Stomach (tissue), 8 donors: ENCODE measurements at regions not wholly inside any gene's neighbourhood (a gene's known extent, or its start where the extent isn't known, plus 50 kb on each side); places are given as distances from the start of the nearest gene placed in this dataset.
"Not testable (repeated sequence)": the region's sequence is repeated elsewhere in the genome, so short reads cannot be mapped to it uniquely, and the experiment has no call there.

ENCODE experiments used
- DNase-seq, 2 donors: peaks; one replicate each; pipeline versions ENCODE4 v3.0.0 to v3.0.0-alpha.2; 2013 to 2019
- H3K27ac ChIP-seq, 5 donors: fragments of 200-600 bp in 4 of 5; sonication (generic) in 4 of 5; one replicate each; pipeline ENCODE4 v1.5.1; 2013 to 2019; ENCODE audit warnings: mild to moderate bottlenecking in 1 of 5, moderate library complexity in 1 of 5
- H3K27me3 ChIP-seq, 3 donors: fragments of 200-600 bp; sonication (generic); one replicate each; pipeline ENCODE4 v1.5.1; 2017 to 2019; ENCODE audit warnings: mixed run types in 1 of 3
- H3K36me3 ChIP-seq, 4 donors: fragments of 200-600 bp; sonication (generic); 1 replicate in 3 of 4; 2 replicates in 1 of 4; pipeline ENCODE4 v1.5.1; 2016 to 2019
- H3K4me1 ChIP-seq, 4 donors: fragments of 200-600 bp; sonication (generic); one replicate each; pipeline ENCODE4 v1.5.1; 2016 to 2019
- H3K4me3 ChIP-seq, 4 donors: fragments of 200-600 bp; sonication (generic) in 3 of 4; one replicate each; pipeline ENCODE4 v1.5.1; 2016 to 2019; ENCODE audit warnings: mild to moderate bottlenecking in 1 of 4
- H3K9me3 ChIP-seq, 4 donors: fragments of 200-600 bp; sonication (generic); one replicate each; pipeline ENCODE4 v1.5.1; 2016 to 2019
- CTCF ChIP-seq, 7 experiments: fragments of 450-650 bp in 4 of 7; fragments of 200-600 bp in 3 of 7; sonication (generic) in 3 of 7; IDR thresholded peaks; one replicate each; pipeline ENCODE4 v1.5.1; 2016 to 2019; ENCODE audit warnings: antibody characterized with exemption in 7 of 7, control low read depth in 2 of 7, mild to moderate bottlenecking in 1 of 7
- EP300 ChIP-seq: sonication (generic); formaldehyde crosslinking; IDR thresholded peaks from one replicate; pipeline ENCODE4 v1.6.1; 2017; ENCODE audit warnings: antibody characterized with exemption
- POLR2A ChIP-seq, 4 donors: fragments of 450-650 bp; IDR thresholded peaks; one replicate each; pipeline ENCODE4 v1.6.1; 2016; ENCODE audit warnings: antibody characterized with exemption in 4 of 4, control low read depth in 2 of 4, mild to moderate bottlenecking in 1 of 4, moderate library complexity in 1 of 4
- POLR2AphosphoS5 ChIP-seq, 3 donors: sonication (generic); formaldehyde crosslinking; IDR thresholded peaks; one replicate each; pipeline ENCODE4 v1.6.1; 2016; ENCODE audit warnings: antibody characterized with exemption in 3 of 3
- WGBS, 5 donors: extraction: QIAGEN DNeasy Blood & Tissue Kit in 3 of 5; methylation state at CpG; one replicate each; pipeline versions ENCODE4 v1.1.5 to v1.1.7; 2013 to 2018; 5-methylcytosine and 5-hydroxymethylcytosine counted together
- intact Hi-C: fragments of 100-400 bp; cut with DNase I; formaldehyde crosslinking; loops from one replicate; pipeline ENCODE4 v1.15.1; 2023; ENCODE audit warnings: low total_unique reads
- donor health status: healthy with polysubstance abuse.
- donor health status: Bipolar disorder and iron deficiency.
- donor health status: healthy.

- Histone ChIP-seq H3K9me3 (no peaks in the 10 kb centered on the region), H3K4me1 (no peaks in the 10 kb centered on the region), H3K36me3 (no peaks in the 10 kb centered on the region), H3K4me3 (no peak overlapping the region), H3K27me3 (no peaks in the 10 kb centered on the region), H3K27ac (no peak overlapping the region)
- intact Hi-C loops, result no loop called here
- WGBS, 5 donors, result 57 to 71% (median 60%) methylated on average over 3 of the region's 3 CpGs
- TF ChIP-seq CTCF (IDR thresholded peaks at IDR 0.05) (no peak), POLR2A (IDR thresholded peaks at IDR 0.05) (no peak), POLR2AphosphoS5 (IDR thresholded peaks at IDR 0.05) (no peak), EP300 (no peak)
- no peak for DNase-seq
These were observed 501.6 kb downstream of the SLC6A15 start for GRCh38 chr12:84411031-84411430.

GRCh38 chr12:84408936-84409335 lies 503.7 kb downstream of the SLC6A15 start:
- no peaks in the 10 kb centered on the region for H3K9me3 ChIP-seq
- no peaks in the 10 kb centered on the region for H3K36me3 ChIP-seq
- no peak for DNase-seq
- 93 to 98% (median 93%) methylated on average over 1 of the region's 1 CpG for WGBS, 5 donors
- no peak overlapping the region for H3K27ac ChIP-seq
- no peak for TF ChIP-seq POLR2A (IDR thresholded peaks at IDR 0.05)
- TF ChIP-seq POLR2AphosphoS5 (IDR thresholded peaks at IDR 0.05), result no peak
- intact Hi-C loops, result no loop called here
- H3K4me3 ChIP-seq, result no peak overlapping the region
- H3K4me1 ChIP-seq, result no peaks in the 10 kb centered on the region
- no peaks in the 10 kb centered on the region for H3K27me3 ChIP-seq

DNA sequence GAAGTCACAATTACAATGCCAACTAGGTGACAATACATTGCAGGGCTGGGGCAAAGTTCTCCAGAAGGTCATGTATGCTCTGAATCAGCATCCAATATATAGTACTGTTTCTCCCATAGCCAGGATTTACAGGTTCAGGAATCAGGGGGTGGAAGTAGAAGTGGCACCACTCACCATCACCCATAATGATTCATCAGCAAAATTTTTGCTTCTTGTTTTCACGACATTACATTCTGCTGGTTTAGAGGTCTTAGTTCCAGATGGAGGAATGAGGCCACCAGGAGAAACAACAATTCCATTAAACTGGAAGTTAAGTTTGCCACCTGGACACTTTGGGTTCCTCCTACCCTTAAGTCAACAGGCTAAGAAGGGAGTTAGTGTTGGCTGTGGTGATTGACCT lies 505.9 kb downstream of the SLC6A15 start:
- H3K4me3 ChIP-seq, intact Hi-C loops, H3K9me3 ChIP-seq, H3K27ac ChIP-seq, H3K36me3 ChIP-seq, H3K27me3 ChIP-seq, H3K4me1 ChIP-seq, DNase-seq: not testable (repeated sequence)
- 83 to 94% (median 92%) methylated on average over 1 of the region's 1 CpG for WGBS, 5 donors

- TF ChIP-seq POLR2AphosphoS5 (IDR thresholded peaks at IDR 0.05), result no peak
- Histone ChIP-seq H3K9me3 (no peaks in the 10 kb centered on the region), H3K4me3 (no peak overlapping the region), H3K36me3 (no peaks in the 10 kb centered on the region), H3K4me1 (no peaks in the 10 kb centered on the region), H3K27me3 (no peaks in the 10 kb centered on the region), H3K27ac (no peak overlapping the region)
- DNase-seq, result peak in 1 of 2 donors; percentile 49
- intact Hi-C loops, result no loop called here
These were observed 514.8 kb downstream of the SLC6A15 start for GRCh38 chr12:84397846-84398245.

DNA sequence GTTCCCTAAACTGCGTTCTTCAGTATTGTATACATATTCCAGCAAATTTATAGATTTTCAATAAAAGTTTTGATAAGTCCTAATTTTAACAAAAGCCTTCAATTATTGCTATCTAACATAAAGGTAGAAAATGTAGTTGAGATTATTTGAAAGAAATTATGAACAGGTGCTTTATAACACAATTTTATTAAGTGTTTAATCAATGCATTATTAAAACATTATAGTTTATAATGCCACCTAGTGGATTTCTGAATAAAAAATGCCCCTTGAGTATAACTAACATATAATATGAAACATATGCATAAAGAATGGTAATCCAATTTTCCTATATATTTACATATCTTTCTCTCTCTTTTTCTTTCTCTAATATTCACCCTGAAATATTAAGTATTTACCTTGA lies 515.3 kb downstream of the SLC6A15 start:
- no peak overlapping the region for H3K4me3 ChIP-seq
- no peaks in the 10 kb centered on the region for H3K9me3 ChIP-seq
- no peak for TF ChIP-seq POLR2A (IDR thresholded peaks at IDR 0.05)
- TF ChIP-seq EP300, result no peak
- TF ChIP-seq POLR2AphosphoS5 (IDR thresholded peaks at IDR 0.05), result no peak
- TF ChIP-seq CTCF (IDR thresholded peaks at IDR 0.05), result no peak
- H3K4me1 ChIP-seq, result no peaks in the 10 kb centered on the region
- no peaks in the 10 kb centered on the region for H3K36me3 ChIP-seq
- intact Hi-C loops, result no loop called here
- 88 to 100% (median 93%) methylated on average over 1 of the region's 1 CpG for WGBS, 5 donors
- no peak overlapping the region for H3K27ac ChIP-seq
- H3K27me3 ChIP-seq, result no peaks in the 10 kb centered on the region
- peak in 1 of 2 donors; percentile 10 for DNase-seq

DNA sequence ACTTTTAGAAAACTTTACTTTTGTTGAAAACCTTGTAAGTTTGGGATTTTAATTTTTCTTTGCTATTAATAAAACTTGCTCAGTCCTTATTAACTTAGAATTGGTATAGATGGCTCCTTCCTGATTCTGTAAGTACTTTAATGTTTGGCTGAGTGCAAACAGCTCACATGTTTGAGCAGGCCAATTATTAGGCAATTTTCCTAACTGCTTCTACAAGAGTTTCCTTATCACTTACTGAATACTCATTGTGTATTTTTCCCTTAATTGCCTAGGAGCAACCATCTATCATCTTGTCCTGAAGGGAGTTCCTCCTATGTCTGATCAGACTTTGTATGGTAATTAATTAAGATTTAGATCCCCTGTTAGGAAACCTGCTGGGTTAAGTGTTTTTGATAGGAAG lies 521.4 kb downstream of the SLC6A15 start:
- H3K36me3 ChIP-seq, intact Hi-C loops: not testable (repeated sequence)
- peaks cover 0 to 11% (median 7%) of the 10 kb centered on the region in 4 donors for H3K9me3 ChIP-seq

GRCh38 chr12:84384384-84384783 lies 528.2 kb downstream of the SLC6A15 start:
- Histone ChIP-seq H3K4me1 (no peaks in the 10 kb centered on the region), H3K27me3 (no peaks in the 10 kb centered on the region), H3K4me3 (no peak overlapping the region), H3K36me3 (no peaks in the 10 kb centered on the region), H3K9me3 (peaks cover 0 to 12% (median 5%) of the 10 kb centered on the region in 4 donors), H3K27ac (no peak overlapping the region)
- no peak for TF ChIP-seq POLR2A (IDR thresholded peaks at IDR 0.05)
- TF ChIP-seq EP300, result no peak
- no peak for TF ChIP-seq POLR2AphosphoS5 (IDR thresholded peaks at IDR 0.05)
- no peak for TF ChIP-seq CTCF (IDR thresholded peaks at IDR 0.05)
- no peak for DNase-seq
- 89 to 100% (median 95%) methylated on average over 1 of the region's 1 CpG for WGBS, 5 donors
- intact Hi-C loops, result no loop called here

More for the DNA sequence above, 521.4 kb downstream of the SLC6A15 start:
- H3K4me3 ChIP-seq, H3K4me1 ChIP-seq, DNase-seq, H3K27ac ChIP-seq, H3K27me3 ChIP-seq: not testable (repeated sequence)

GRCh38 chr12:84382486-84382885 lies 530.1 kb downstream of the SLC6A15 start:
- H3K36me3 ChIP-seq, H3K4me1 ChIP-seq, DNase-seq, H3K4me3 ChIP-seq, H3K27me3 ChIP-seq, H3K27ac ChIP-seq, intact Hi-C loops: not testable (repeated sequence)
- WGBS, 5 donors, result 61 to 91% (median 76%) methylated on average over 1 of the region's 1 CpG
- peaks cover 0 to 12% (median 5%) of the 10 kb centered on the region in 4 donors for H3K9me3 ChIP-seq
